ENCODE measurements at regions not wholly inside any gene's neighbourhood (a gene's known extent, or its start where the extent isn't known, plus 50 kb on each side); places are given as distances from the start of the nearest gene placed in this dataset.

DNA sequence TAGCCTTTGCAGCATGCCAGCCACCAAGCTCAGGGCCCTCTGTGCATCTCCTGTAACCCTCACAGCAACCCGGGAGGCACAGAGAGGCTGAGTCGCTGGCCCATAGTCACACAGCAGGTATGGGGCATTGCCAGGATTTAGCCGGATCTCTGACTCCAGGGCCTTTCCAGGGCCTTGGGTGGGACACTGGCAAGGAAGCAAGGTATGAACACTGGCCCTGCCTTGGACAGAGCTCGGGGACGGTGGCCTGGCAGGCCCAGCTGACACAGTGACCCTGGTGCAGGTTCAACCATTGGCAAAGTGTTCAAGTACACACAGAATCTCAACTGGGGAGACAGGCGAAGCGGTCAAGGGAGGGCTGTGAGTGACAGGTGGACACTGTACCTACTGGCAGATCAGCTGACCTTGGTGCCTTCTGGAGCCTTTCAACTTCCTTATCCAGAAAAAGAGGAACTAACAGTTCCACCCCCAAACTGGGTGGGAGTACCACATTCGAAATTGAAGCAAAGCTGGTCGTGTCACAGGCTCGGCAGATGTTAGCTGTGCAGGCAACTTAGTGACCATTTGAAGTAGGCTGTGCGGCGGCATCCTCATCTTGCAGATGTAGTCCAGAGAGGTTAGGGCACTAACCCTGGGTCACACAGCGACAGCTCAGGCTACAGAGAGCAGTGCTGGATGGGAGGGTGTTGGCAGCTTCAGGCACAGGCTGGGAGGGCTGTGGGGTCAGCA is 287.4 kb downstream of the SEC14L1 start:
- no peak for DNase-seq (ENCODE audit: low read depth)

DNA sequence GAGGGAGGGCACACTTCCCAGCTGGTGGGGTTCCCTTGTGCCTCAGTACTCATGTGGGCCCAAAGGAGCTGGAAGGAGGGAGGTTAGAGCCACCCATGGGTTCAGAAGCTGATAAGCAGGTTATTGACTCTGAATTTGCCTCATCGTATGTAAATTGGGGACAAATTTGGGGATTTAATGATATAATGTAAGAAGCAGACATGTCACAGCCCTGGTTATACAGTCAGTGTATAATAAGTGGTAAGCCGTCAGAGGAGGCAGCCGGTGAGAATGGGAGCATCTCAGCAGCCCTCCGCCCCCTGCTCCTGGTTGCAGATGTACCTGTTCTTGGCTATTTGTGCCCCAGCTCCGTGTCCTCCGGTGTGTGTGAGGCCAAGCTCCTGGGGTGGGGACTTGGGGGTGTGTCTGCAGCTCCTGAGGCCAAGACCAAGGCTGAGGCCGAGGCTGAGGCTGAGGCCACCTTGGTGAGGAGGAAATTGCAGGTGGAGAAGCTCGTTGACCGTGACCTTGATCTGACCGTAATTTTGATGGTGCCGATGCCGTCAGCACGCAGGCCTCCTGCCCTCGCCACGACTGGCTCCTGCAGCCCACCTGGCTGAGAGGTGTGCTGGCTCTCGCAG is 288.1 kb downstream of the SEC14L1 start:
- no peak for DNase-seq (ENCODE audit: low read depth)

DNA sequence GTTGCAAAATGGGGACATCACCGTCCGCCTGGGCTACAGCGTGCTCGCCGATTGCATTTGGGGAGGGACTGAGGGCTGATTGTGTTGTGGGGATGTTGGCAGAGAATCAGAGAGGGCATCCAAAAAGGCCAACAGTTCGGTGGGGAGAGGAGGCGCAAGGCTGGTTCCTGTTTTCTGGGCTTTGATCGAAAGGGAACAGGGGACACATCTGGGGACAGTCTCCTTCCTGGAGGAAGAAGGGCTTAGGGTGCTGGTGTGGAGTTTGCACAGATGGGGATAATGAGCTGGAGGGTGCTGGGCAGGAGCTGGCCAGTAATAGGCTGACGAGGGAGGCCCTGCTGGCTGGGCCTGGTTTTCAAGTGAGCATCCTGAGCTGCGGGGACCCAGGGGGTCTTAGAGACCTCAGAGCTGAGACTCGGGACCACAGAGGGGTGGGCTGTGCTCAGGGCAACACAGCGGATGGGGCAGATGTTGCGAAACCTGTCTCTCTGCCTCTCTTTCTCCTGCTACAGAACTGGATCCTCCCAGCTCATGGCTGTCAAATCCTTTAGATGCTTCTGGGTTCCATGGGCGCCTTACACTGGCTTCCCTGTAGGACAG is 288.7 kb downstream of the SEC14L1 start:
- DNase-seq (ENCODE audit: low read depth): no peak

- DNase-seq (ENCODE audit: low read depth): peak; percentile 98
These were observed 289.4 kb downstream of the SEC14L1 start for GRCh38 chr17:77429969-77430752.

- DNase-seq (ENCODE audit: low read depth): no peak
These were observed 291.4 kb downstream of the SEC14L1 start for GRCh38 chr17:77432034-77432661.

DNA sequence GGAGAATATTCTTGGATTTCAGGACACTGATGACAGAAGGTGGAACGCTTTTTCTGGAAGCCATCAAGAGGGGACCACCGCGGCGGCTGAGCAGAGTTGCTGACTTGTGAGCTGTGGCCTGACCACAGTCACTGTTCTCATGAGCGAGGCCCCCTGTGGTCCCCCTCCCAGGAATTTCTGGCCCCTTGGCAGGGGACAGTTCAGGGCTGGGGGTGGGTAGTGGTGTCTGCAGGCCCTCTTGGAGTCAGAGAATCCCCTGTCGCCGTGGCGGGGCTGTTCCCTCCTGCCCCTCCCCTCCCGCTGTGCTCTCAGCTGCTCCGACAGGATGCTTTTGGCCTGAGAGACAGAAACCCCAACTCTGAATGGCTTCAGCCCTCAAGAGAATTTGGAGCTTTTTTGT is 292.0 kb downstream of the SEC14L1 start:
- DNase-seq (ENCODE audit: low read depth): no peak

- no peak for DNase-seq (ENCODE audit: low read depth)
These were observed 292.8 kb downstream of the SEC14L1 start for GRCh38 chr17:77433385-77434135.

- no peak for DNase-seq (ENCODE audit: low read depth)
These were observed 293.7 kb downstream of the SEC14L1 start for GRCh38 chr17:77434136-77435114.

- DNase-seq (ENCODE audit: low read depth): no peak
These were observed 294.7 kb downstream of the SEC14L1 start for GRCh38 chr17:77435272-77436057.

DNA sequence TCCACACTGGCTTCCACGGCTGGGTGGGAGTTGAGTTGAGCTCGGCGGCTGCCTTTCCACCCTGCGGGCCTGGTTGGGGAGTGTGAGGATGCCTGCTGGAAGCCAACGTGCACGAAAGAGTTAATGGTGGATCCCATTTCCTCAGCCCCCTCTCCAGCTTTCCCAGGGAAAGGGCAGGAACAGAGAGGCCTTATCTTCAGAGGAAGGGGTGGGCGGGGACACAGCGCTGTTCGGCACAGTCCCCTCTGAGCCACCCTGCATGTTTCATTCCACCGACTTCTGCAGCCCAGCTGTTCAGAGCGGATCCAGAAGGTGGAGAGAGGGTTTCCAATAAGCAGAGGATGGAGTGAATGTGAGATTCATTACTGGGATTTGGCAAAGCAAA is 295.3 kb downstream of the SEC14L1 start:
- DNase-seq (ENCODE audit: low read depth): no peak

GRCh38 chr17:77436481-77436880 is 295.7 kb downstream of the SEC14L1 start:
- DNase-seq (ENCODE audit: low read depth): no peak

DNA sequence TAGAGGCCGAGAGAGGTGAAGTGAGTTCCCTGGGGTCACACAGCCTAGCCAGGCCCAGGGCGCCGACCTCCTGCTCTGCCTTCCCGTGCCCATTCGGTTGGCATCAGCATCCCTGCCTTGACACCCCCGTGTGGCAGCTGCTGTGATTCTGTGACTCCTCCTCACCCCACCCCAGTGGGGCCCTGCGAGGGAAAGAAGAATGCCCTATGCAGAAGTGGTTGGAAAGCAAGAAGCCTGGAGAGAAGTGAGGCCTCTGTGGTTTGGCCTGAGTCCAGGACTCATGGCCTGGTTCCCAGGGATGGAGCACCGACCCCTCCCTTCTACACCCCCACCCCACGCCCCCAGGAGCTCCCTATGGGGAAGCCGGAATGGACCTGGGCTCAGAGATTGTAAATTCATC is 296.2 kb downstream of the SEC14L1 start:
- peak; percentile 72 for DNase-seq (ENCODE audit: low read depth)

- DNase-seq (ENCODE audit: low read depth): no peak
These were observed 297.0 kb downstream of the SEC14L1 start for GRCh38 chr17:77437747-77438146.

GRCh38 chr17:77438241-77439188 is 297.7 kb downstream of the SEC14L1 start:
- DNase-seq (ENCODE audit: low read depth): no peak

GRCh38 chr17:77439189-77440018 is 298.6 kb downstream of the SEC14L1 start:
- no peak for DNase-seq (ENCODE audit: low read depth)

- peak; percentile 78 for DNase-seq (ENCODE audit: low read depth)
These were observed 299.8 kb downstream of the SEC14L1 start for GRCh38 chr17:77440560-77440981.

All from LHCN-M2 (cell line).